Stomach (tissue), 8 donors: ENCODE measurements at regions not wholly inside any gene's neighbourhood (a gene's known extent, or its start where the extent isn't known, plus 50 kb on each side); places are given as distances from the start of the nearest gene placed in this dataset.
A peak's percentile ranks its signal among the peaks of the same experiment; 100 is the strongest.

ENCODE experiments used
- DNase-seq, 2 donors: peaks; one replicate each; pipeline versions ENCODE4 v3.0.0 to v3.0.0-alpha.2; 2013 to 2019
- H3K27ac ChIP-seq, 5 donors: fragments of 200-600 bp in 4 of 5; sonication (generic) in 4 of 5; one replicate each; pipeline ENCODE4 v1.5.1; 2013 to 2019; ENCODE audit warnings: mild to moderate bottlenecking in 1 of 5, moderate library complexity in 1 of 5
- H3K27me3 ChIP-seq, 3 donors: fragments of 200-600 bp; sonication (generic); one replicate each; pipeline ENCODE4 v1.5.1; 2017 to 2019; ENCODE audit warnings: mixed run types in 1 of 3
- H3K36me3 ChIP-seq, 4 donors: fragments of 200-600 bp; sonication (generic); 1 replicate in 3 of 4; 2 replicates in 1 of 4; pipeline ENCODE4 v1.5.1; 2016 to 2019
- H3K4me1 ChIP-seq, 4 donors: fragments of 200-600 bp; sonication (generic); one replicate each; pipeline ENCODE4 v1.5.1; 2016 to 2019
- H3K4me3 ChIP-seq, 4 donors: fragments of 200-600 bp; sonication (generic) in 3 of 4; one replicate each; pipeline ENCODE4 v1.5.1; 2016 to 2019; ENCODE audit warnings: mild to moderate bottlenecking in 1 of 4
- H3K9me3 ChIP-seq, 4 donors: fragments of 200-600 bp; sonication (generic); one replicate each; pipeline ENCODE4 v1.5.1; 2016 to 2019
- CTCF ChIP-seq, 7 experiments: fragments of 450-650 bp in 4 of 7; fragments of 200-600 bp in 3 of 7; sonication (generic) in 3 of 7; IDR thresholded peaks; one replicate each; pipeline ENCODE4 v1.5.1; 2016 to 2019; ENCODE audit warnings: antibody characterized with exemption in 7 of 7, control low read depth in 2 of 7, mild to moderate bottlenecking in 1 of 7
- EP300 ChIP-seq: sonication (generic); formaldehyde crosslinking; IDR thresholded peaks from one replicate; pipeline ENCODE4 v1.6.1; 2017; ENCODE audit warnings: antibody characterized with exemption
- POLR2A ChIP-seq, 4 donors: fragments of 450-650 bp; IDR thresholded peaks; one replicate each; pipeline ENCODE4 v1.6.1; 2016; ENCODE audit warnings: antibody characterized with exemption in 4 of 4, control low read depth in 2 of 4, mild to moderate bottlenecking in 1 of 4, moderate library complexity in 1 of 4
- POLR2AphosphoS5 ChIP-seq, 3 donors: sonication (generic); formaldehyde crosslinking; IDR thresholded peaks; one replicate each; pipeline ENCODE4 v1.6.1; 2016; ENCODE audit warnings: antibody characterized with exemption in 3 of 3
- WGBS, 5 donors: extraction: QIAGEN DNeasy Blood & Tissue Kit in 3 of 5; methylation state at CpG; one replicate each; pipeline versions ENCODE4 v1.1.5 to v1.1.7; 2013 to 2018; 5-methylcytosine and 5-hydroxymethylcytosine counted together
- intact Hi-C: fragments of 100-400 bp; cut with DNase I; formaldehyde crosslinking; loops from one replicate; pipeline ENCODE4 v1.15.1; 2023; ENCODE audit warnings: low total_unique reads
- donor health status: healthy with polysubstance abuse.
- donor health status: Bipolar disorder and iron deficiency.
- donor health status: healthy.

DNA sequence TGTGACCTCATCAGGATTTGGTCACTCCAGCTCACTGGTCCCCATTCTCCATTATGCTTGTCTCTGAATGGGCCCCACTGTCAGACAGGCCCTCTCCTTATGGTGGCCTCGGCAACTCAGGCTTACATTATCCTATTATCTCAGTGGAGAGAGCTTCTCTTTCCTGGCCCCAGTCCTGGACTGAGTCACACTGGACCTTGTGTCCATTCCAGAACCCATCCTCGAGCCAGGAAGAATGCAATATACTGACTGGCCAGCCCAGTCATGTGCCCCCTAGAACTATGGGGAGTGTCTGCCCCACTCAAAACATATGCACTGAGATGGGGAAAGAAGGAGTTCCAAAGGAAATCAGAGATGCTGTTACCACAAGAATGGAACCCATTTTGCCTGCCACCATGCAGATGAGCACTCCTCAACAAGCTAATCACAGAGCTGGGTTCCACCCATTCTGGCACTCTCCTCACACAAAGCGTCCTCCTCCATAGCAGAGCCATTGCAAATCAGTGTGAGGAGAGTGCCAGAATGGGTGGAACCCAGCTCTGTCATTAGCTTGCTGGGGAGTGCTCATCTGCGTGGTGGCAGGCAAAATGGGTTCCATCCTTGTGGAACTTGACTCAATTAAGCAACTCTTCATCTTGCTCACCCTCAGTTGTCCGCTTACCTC lies 71.9 kb downstream of the CHRNA1 start:
- no peaks in the 10 kb centered on the region for H3K9me3 ChIP-seq
- DNase-seq, result no peak
- no peak overlapping the region for H3K4me3 ChIP-seq
- WGBS, 5 donors, result 78 to 91% (median 83%) methylated on average over 5 of the region's 5 CpGs
- no peaks in the 10 kb centered on the region for H3K4me1 ChIP-seq
- TF ChIP-seq EP300 (no peak), POLR2AphosphoS5 (IDR thresholded peaks at IDR 0.05) (no peak), CTCF (IDR thresholded peaks at IDR 0.05) (no peak), POLR2A (IDR thresholded peaks at IDR 0.05) (no peak)
- H3K27ac ChIP-seq, result no peak overlapping the region
- intact Hi-C loops, result loop anchor here (10.0 kb wide), 1 partner anchor 118 kb away; no protein-coding TSS in a partner anchor
- no peaks in the 10 kb centered on the region for H3K36me3 ChIP-seq
- peaks cover 0 to 6% (median 0%) of the 10 kb centered on the region in 3 donors for H3K27me3 ChIP-seq

GRCh38 chr2:174691201-174691779 lies 73.0 kb downstream of the CHRNA1 start:
- Histone ChIP-seq H3K4me3 (no peak overlapping the region), H3K36me3 (no peaks in the 10 kb centered on the region), H3K27me3 (peaks cover 0 to 6% (median 0%) of the 10 kb centered on the region in 3 donors), H3K4me1 (no peaks in the 10 kb centered on the region), H3K9me3 (no peaks in the 10 kb centered on the region), H3K27ac (no peak overlapping the region)
- intact Hi-C loops, result loop anchor here (10.0 kb wide), 1 partner anchor 116 kb away; no protein-coding TSS in a partner anchor
- TF ChIP-seq CTCF (IDR thresholded peaks at IDR 0.05), result no peak
- 58 to 67% (median 61%) methylated on average over 4 of the region's 4 CpGs for WGBS, 5 donors
- no peak for DNase-seq

GRCh38 chr2:174690026-174690425 lies 74.2 kb downstream of the CHRNA1 start:
- no peak for DNase-seq
- Histone ChIP-seq H3K27ac (no peak overlapping the region), H3K36me3 (no peaks in the 10 kb centered on the region), H3K4me1 (no peaks in the 10 kb centered on the region), H3K27me3 (peaks cover 0 to 6% (median 0%) of the 10 kb centered on the region in 3 donors), H3K9me3 (no peaks in the 10 kb centered on the region), H3K4me3 (no peak overlapping the region)
- intact Hi-C loops, result loop anchor here (10.0 kb wide), 1 partner anchor 115 kb away; no protein-coding TSS in a partner anchor
- 87 to 92% (median 90%) methylated on average over 3 of the region's 3 CpGs for WGBS, 5 donors
- no peak for TF ChIP-seq POLR2AphosphoS5 (IDR thresholded peaks at IDR 0.05)
- TF ChIP-seq CTCF (IDR thresholded peaks at IDR 0.05), result no peak
- no peak for TF ChIP-seq POLR2A (IDR thresholded peaks at IDR 0.05)
- TF ChIP-seq EP300, result no peak

GRCh38 chr2:174688079-174688478 lies 76.2 kb downstream of the CHRNA1 start:
- 28 to 40% (median 38%) methylated on average over 2 of the region's 2 CpGs for WGBS, 5 donors
- Histone ChIP-seq H3K9me3 (no peaks in the 10 kb centered on the region), H3K27me3 (peaks cover 0 to 6% (median 0%) of the 10 kb centered on the region in 3 donors), H3K4me3 (no peak overlapping the region), H3K36me3 (no peaks in the 10 kb centered on the region), H3K27ac (no peak overlapping the region), H3K4me1 (peaks cover 3 to 7% (median 5%) of the 10 kb centered on the region in 4 donors)
- DNase-seq, result peak in 1 of 2 donors; percentile 42
- intact Hi-C loops, result no loop called here
- no peak for TF ChIP-seq POLR2AphosphoS5 (IDR thresholded peaks at IDR 0.05)
- peak in 3 of 7 experiments; percentile 27 to 39 (median 34) for TF ChIP-seq CTCF (IDR thresholded peaks at IDR 0.05)
- TF ChIP-seq POLR2A (IDR thresholded peaks at IDR 0.05), result no peak
